HL-60 (cell line): ENCODE measurements at regions not wholly inside any gene's neighbourhood (a gene's known extent, or its start where the extent isn't known, plus 50 kb on each side); places are given as distances from the start of the nearest gene placed in this dataset.

Experiments used
- CTCF ChIP-seq: IDR thresholded peaks from one replicate; pipeline ENCODE4 v1.5.1; 2011; ENCODE audit warnings: low read length, control low read depth, inconsistent platforms; ENCODE audit not compliant: insufficient read depth
- GABPA ChIP-seq: IDR thresholded peaks from 2 replicates; pipeline ENCODE4 v1.6.1; 2012; ENCODE audit warnings: low read depth
- POLR2AphosphoS5 ChIP-seq: IDR thresholded peaks from 2 replicates; pipeline ENCODE4 v1.6.1; 2012; ENCODE audit warnings: low read depth
- SPI1 ChIP-seq: IDR thresholded peaks from 2 replicates; pipeline ENCODE4 v1.6.1; 2012; ENCODE audit warnings: low read depth, mild to moderate bottlenecking, borderline replicate concordance

- no peak for TF ChIP-seq CTCF
- no peak for TF ChIP-seq POLR2AphosphoS5
- no peak for TF ChIP-seq GABPA
- no peak for TF ChIP-seq SPI1
These were observed 667.7 kb upstream of the FOXG1 start for GRCh38 chr14:28098856-28099255.
